NCI-H2227 (cell line): ENCODE measurements at regions not wholly inside any gene's neighbourhood (a gene's known extent, or its start where the extent isn't known, plus 50 kb on each side); places are given as distances from the start of the nearest gene placed in this dataset.

ENCODE experiments used
- DNase-seq: peaks from one replicate; lab custom pipeline; 2025; ENCODE audit not compliant: unreplicated experiment; lab: John Stamatoyannopoulos, UW

DNA sequence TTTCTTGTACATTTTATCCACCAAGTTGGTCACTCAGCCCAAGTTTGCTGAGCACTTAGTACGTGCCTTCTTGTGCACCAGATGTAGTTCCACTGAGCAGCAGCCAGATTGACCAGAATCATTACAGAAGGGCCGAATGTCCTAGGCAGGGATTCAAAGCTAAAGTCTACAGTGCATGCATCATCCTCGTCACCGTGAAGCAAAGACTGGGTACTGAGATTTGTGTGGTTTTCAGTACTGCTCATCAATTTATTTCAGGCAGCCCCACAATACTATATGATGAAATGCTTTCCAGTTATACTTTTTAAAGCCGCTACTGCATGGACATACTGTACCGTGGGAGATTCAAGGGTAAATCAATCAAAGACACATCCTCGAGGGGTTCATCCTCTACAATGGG is 227.0 kb downstream of the ARRDC4 start:
- DNase-seq: no peak

DNA sequence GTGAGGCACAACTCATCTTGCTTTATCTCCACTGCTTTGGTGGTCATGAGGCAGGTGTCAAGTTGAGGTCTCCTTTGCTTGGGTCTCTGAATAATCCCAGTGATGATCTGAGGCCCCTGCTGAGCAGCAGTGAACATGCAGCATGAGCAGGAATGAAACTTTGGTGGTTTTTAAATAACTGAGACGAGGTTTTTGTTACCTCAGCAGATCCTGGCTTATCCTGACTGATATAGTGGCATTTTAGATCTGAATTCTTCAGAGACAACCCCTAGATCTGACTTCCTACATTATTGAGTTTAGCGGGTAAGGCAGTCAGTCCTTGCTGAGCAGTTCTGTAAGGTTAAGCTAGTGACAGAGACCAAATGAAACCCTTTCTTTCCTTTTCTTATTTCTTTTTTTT is 230.4 kb downstream of the ARRDC4 start:
- no peak for DNase-seq

DNA sequence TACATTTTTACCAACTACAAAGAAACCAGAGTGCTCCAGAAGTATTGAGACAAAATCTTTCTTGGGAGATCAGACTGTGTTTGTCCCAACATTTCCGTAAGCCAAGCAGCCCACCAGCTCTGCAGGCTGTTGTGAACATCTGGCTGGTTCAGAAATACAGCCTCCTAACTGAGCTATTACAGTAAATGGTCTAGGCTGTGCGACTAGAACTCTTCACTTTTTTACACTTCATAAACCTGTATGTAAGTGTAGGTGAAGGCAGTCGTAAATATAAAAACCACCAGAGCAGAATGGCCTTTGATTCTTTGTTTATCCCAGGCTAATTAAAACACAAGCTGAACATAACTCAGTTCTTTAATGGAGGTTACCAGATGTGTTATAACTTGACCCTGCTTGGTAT is 235.3 kb downstream of the ARRDC4 start:
- DNase-seq: peak; percentile 29

DNA sequence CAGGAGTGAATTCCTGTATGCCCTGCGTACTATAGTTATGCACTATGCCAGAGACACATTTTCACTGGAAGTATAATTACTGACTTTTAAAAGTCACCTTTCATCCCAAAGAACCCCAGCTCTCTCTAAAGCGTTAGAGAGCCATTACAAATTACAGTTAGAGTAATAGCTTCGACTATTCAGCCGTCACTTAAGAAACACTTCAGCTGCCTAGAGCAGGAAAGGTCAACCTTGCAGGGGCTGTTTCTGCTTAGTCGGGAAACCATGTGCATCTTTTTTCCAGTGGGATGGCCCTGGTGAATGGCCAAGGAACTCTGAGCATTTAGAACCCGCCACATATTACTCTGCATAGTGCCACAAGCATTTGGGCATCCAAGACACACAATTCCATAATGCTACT is 235.9 kb downstream of the ARRDC4 start:
- peak; percentile 50 for DNase-seq

DNA sequence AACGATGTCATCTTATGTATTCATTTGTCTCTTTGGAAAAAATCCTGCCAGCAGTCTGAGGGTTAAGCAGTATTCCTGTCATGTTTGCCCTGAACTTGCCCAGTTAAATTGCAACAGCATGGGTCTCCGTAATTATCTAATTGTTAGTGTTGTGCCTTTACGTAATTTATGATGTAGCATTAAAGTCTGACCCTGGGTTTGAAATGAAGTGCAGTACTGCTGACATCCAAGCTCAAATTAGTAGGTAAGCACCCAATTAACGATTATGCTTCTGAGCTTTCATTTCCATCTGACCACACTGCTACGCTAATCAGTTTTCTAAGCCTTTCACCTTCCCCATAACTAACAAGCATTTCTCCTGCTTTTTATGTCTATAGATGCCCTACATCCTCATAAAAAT is 241.8 kb downstream of the ARRDC4 start:
- DNase-seq: no peak

DNA sequence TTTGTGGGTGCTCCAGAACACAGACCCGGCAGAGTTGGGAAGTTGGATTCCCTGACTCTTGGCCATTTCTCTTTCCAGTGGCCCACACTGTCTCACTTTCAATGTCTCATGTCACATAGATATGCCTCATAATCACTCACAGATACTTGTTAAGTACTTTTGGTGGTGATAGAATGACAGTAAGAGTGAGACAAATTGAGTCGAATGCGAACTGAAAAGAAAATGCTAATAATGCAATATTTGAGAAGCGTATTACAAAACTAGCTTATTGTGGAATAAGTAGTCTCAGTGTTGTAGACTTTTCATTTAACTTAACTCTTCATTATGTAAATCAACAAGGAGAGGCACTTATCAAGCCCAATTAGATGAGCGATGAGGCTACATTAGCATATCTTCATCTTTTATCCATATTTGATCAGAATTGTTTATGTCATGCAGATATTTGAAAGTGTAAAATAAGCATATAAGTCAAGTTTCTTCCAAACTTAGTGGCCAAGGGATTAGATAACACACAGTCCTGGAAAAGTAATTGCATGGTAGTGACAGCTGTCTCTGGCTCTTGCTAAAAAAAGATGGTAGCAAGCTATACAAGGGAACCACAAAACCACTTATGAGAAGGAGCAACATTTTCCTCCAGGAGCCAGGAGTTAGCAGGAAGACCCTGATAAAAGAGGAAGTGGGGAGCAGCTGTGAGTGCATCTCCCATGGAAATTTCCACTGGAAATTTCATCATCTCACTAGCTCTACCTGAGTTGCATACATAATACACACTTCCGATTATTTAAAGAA is 243.6 kb downstream of the ARRDC4 start:
- no peak for DNase-seq

DNA sequence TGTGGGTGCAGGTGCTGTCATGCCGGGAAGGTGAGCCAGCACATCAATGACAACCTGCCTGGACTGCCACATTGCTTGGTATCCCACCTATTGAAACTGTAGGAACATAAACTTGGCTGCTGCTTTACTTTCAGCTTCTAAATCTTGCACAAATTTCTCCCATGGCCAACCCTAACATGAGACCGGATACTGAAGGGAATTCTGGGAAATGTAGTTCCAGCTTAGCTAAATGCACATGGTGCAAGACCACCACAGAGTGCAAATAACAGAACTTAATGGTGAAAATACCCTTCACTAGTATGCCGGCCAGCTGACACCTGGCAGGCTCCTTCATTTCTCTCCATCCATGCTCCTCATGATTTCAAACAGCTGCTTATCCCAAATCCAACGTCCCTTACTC is 247.4 kb downstream of the ARRDC4 start:
- DNase-seq: no peak

DNA sequence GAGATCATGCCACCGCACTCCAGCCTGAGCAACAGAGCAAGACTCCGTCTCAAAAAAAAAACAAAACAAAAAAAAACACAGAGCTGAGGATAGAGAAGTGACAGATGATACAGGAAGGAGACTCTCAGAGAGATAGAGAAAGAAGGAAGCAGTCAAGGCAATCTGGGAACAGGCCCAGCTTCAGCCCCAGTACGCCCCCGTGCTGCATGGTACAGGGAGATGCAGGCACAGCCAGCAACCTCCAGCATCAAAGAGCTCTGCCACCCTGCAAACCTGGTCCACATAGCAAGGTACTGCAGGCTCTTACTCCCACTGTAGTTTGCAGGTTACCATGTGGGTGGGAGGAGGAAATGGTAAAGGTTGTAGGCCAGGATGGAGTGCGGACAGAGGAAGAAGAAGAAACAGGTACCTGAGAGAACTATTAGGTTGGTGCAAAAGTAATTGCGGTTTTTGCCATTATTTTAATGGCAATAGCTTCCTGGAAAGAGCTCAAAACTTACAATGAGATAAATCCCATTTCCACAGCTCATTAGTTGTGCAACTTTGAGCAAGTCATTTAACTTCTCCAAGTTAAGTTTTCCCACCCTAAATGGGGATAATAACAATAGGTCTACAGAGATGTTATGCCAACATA is 253.0 kb downstream of the ARRDC4 start:
- DNase-seq: no peak

DNA sequence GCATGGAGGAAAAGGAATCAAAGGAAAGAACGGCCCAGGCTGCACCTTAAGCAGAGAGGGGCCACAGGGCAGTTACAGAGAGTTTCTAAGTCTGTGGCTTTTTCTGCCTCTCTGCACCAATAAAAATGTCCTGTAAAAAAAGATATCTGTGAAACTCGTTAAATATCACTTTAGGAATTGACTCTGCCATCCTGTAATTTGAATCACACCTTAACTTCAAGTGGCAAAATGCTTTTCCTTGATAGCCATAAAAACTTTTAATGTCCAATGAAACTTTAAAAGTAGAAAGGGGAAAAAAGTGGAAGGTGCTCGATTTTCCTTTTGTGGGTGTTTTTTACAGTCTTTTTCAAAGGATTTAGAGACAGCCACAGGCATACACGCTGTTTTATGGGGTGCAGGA is 255.7 kb downstream of the ARRDC4 start:
- DNase-seq: no peak

DNA sequence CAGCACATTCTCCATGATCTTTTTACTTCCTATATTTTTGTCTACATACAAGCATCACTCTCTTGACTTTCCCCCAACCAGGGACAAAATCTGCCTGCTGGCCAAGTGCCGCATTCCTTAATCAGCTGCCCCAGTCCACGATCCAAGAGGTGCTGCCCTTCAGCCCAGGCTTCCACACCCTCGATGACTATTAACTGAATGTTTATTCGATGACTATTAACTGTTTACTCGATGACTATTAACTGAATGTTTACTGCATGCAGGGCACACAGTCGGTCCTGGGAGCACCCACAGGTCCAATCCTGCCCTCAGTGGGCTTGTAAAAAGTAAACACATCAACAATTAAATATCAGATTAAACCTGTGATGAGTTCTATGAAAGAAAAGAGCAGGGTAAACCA is 256.9 kb downstream of the ARRDC4 start:
- DNase-seq: no peak

DNA sequence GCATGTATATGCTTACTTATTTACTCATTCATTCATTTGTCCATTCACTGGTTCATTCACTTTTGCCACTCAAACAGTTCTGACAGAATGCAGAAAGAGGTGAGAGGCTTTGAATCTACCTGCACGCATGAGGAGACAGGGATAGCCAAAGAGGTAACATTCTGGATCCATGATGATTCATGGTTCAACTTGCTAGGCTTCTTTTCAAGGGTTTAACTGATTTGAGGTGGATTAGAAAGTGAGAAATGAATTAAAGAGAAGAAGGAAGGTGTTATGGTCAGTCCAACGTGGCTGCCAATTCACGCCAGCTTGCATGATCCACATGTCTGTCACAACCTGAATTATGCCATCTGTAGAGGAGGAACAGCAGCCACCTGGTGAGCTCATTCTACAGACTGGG is 260.6 kb downstream of the ARRDC4 start:
- DNase-seq: no peak

DNA sequence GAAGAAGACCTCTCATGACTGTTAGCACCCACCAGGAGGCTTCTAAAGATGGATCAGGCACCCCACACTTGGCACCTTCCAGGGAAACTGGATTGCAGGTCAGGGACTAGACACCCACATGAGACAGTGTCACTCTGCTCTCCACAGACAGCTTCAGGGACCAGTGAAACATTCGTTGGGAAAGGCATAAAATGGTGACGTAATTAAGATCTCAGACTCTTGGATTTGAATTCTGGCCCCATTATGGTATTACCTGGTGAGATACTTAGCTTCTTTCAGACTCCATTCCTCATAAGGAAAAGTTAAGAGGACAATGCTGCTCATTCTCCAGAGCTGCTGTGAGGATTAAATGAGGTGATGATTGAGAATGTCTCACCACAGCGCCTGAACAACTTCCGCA is 261.1 kb downstream of the ARRDC4 start:
- no peak for DNase-seq

DNA sequence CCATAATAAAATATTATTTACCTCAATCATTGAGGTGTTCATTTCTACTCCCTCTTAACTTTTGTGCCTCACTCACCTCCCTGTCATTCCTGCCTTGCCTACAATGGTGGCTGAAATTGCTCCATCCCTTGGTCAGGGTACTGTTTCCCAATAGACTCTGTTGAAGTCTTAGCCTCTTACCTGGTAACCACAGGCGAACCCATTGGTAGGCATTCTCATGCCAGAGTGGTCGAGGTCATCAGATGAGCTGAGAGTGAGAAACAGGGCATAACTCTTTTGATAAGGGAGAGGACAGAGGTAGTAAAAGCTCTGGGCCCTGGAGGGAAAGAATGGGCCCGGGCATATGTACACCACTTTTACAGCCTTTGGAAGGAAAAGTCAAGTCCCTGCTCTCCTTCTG is 265.6 kb downstream of the ARRDC4 start:
- no peak for DNase-seq

DNA sequence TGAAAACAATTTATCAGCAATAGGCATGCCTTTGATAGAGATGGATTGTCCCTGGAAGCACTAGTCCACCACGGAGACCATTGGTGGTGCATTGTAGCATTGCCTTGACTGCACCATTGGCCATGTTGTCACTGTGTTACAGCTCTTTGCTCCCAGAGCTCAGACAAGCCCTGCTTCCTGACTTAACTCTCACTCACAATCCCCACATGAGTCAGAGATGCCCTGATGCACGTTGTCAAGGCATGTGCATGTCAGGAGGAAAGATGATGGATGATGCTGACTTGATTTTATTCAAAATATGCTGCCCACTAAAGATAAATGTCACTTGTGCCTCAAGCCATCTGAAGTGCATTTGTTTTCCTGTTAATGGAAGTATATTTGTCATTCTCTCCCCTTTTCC is 266.1 kb downstream of the ARRDC4 start:
- DNase-seq: no peak

DNA sequence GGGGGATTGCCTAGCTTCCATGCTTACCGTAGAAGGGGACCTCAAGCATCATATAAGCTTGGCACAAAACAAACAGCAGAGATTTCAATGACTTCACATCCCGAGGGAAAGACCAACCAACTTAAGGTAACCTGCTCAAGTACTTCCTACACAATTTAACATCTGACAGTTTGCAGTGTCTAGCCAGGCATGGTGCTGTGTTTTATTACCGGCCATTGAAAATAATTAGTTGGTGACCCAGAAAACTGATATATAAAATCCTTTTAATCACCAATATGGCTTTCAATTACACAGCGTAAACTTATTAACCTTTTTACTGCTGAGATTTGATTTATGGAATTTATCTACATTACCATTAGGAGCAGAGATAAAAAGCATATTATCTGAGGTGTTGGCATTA is 268.3 kb downstream of the ARRDC4 start:
- no peak for DNase-seq

DNA sequence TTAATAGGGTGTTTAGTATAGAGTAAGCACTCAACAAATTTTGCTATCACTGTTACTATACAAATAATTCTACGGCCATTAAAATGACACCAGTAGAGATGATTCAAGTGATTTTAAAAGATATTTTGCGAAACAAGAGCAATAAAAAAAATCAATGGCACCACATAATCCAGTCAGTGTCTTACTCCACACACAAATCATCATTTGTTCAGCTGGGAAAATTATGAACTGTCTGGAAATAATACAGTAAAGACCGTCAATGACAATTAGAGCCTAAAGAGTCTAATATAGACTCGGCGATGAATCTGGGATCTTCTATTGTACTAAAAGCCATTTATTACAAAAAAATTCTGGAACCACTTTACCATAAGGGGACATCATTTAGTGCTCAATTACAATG is 270.5 kb downstream of the ARRDC4 start:
- no peak for DNase-seq

DNA sequence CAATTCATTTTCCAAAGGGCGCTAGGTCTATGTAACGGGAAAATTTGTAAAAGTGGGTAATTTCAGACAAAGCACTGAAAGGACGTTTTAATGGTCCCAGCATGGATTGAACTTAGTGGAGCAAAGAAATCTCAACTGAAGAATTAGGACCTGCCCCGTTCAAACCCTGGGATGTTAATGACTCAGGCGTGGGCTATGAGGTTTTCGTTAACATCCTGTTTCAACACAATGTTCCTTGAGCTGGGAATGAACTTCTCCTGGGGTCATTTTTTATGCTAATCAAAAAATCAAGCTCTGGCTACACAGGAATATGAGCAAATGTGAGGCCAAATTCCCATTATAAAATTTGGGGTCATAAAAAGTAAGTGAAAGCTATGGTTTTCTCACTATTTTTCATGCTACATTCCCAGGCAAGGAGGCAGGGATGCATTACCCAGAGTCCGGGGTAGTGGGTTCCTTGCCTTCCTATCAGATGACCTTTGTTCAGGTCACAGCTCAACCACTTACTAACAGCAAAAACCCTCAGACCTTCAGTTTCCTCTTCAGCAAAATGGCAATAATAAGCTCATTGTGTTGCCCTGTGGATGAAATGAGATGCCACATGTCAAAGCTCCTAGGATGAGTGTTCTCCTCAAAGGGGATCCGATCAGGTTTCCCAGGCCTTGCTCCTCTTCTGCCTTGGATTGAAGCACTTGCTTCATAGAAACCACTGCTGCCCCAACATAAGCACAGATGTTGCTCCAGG is 271.4 kb downstream of the ARRDC4 start:
- DNase-seq: no peak

DNA sequence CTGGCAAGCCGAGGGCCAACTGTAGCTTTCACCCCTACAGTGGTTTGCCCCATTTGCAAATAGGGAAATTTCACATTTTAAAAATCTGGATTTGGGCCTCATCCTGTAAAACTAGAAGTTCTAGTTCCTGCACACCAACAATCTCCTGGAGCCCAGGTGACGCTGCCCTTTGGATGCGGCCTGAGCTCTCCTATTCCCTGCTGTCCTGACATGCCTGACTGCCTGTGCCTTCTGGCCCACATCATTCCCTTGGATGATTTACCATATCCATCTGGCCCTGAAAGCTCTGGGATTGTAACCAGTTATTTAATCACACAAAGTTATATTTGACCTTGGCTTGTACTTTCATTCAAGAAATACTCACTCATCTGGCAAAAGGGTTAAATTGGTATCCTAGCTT is 272.3 kb downstream of the ARRDC4 start:
- DNase-seq: no peak

DNA sequence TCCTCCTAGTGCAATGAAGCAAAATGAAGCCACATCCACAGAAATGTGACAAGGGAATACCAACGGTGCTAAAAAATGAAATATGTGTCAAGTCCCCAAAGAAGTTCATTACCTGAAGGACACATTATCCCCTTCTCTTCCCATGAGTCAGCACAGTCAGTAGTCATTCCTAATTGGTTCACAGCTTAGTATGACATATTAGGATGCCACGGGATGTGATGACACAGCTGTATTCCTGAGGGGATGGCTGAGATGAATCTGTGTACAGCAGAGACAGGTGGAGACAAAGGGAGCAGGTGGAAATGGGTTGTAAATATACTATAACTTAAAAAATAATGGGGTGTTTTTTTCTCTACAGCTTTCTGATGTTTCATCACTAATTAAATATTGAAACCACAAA is 273.4 kb downstream of the ARRDC4 start:
- DNase-seq: no peak

DNA sequence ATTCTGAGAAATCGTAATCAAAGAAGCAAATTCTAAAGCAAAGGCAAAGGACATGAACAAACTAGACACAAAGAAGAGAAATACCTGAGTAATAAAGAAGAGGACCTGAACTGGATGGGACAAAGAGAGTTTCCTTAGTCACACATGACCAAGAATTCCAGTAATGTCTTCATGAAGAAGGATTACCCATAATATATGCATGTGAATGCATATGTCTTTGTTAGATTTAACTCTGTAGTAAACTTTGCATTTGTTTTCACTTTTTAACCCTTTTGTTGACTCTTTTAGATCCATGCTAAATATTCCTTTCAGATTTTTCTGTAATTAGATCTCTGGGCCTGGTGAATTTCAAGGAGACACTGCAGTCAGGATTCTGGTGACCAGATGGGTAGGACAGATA is 279.8 kb downstream of the ARRDC4 start:
- DNase-seq: no peak

DNA sequence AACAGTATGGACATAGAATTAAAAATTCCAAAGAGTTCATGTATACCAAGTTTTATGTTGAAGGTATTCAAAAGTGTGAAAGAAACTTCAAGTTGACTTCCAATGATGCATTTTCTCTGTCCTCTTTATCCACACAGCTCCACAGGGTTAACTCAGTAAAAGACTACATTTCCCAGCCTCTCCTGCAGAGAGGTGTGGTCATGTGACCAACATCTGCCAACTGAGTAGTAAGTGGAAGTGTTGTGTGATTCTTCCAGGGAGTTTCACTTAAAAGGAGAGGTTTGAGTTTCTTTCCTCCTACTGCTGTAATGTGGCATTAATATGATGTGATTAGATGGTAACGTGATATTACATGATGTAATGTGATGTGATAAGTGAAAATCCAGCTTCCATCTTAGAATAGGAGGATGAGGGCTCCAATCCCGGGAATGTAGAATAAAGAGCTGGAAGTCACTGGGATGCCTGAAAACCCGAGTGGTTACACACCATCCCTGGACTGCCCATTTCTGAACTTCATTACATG is 280.6 kb downstream of the ARRDC4 start:
- DNase-seq: no peak

DNA sequence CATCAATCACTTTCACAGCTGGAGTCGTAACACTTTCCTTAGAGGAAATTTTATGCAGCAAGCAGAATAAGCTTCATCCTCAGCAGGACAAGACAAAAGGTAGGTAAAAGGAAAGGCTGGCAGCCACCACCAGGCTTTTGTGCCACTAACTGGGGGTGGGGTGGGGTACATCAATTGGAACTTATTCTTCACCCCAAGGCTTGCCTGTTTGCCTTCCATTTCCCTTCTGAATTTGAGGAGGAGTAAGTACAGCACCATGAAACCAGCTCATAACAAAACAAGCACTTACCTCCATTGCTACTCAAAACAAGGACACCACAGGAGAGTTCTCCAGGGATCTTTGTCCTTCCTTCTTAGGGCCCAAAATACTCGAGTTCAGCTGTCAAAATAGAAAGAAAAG is 296.8 kb downstream of the ARRDC4 start:
- no peak for DNase-seq
